HG03108 (cell line): ENCODE measurements at regions not wholly inside any gene's neighbourhood (a gene's known extent, or its start where the extent isn't known, plus 50 kb on each side); places are given as distances from the start of the nearest gene placed in this dataset.
"Not testable (repeated sequence)": the region's sequence is repeated elsewhere in the genome, so short reads cannot be mapped to it uniquely, and the experiment has no call there.

Source experiments
- ATAC-seq: cut with Tn5 transposase; IDR thresholded peaks from one replicate; pipeline ENCODE4 v1.9.1; 2021; ENCODE audit warnings: moderate library complexity; ENCODE audit not compliant: unreplicated experiment

DNA sequence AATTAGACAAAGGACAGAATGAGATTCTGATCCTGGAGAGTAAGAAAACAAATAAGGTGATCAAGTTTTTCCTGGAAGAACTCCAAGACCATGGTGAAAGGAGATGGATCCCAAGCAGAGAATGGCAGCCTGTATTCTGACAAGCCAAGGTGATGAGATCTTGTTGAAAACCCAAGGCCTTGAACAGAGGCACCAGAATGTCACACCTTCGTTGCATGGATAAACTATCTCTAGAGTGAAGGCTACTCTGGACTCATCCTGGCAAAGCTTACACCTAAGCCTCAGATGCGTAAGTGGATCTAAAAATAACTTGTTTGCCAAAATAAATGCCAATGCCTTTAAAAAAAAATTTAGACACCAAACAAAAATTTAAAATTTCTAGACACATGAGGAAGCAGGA lies 605.9 kb downstream of the ETNK1 start:
- ATAC-seq: no peak

DNA sequence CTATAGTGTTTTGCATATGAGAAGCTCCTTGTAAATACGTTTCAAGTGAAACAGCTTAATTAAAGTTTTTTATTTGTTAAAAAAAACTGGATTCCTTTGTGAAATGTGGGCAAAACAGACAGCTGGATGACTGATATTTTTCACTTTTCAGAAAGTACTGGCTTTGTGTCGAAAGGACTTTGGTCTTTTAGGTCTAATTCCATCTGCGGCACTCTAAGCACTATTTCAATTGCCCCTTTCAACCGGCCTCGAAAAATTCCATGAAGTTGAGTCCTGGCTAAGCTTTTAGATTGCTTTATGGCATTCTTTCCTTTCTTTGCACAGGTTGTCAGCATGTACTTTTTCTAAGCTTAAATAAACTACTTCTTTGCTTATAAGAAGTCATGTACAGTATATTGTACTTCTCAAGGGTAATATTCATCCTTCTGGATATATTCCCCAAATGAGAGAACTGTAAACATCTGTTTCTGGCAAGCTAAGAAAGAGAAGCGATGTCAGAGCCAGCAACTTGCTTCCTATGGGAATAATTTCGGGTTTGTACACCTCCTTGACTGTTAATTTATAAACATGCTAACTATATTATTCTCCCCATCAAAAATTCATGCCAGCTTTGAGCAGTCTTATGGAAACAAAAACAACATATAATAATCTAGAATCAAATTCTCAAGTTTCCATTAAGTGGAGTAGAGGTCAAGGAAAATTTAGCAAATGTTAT lies 611.3 kb downstream of the ETNK1 start:
- no peak for ATAC-seq

GRCh38 chr12:23236811-23237210 lies 611.8 kb downstream of the ETNK1 start:
- no peak for ATAC-seq

DNA sequence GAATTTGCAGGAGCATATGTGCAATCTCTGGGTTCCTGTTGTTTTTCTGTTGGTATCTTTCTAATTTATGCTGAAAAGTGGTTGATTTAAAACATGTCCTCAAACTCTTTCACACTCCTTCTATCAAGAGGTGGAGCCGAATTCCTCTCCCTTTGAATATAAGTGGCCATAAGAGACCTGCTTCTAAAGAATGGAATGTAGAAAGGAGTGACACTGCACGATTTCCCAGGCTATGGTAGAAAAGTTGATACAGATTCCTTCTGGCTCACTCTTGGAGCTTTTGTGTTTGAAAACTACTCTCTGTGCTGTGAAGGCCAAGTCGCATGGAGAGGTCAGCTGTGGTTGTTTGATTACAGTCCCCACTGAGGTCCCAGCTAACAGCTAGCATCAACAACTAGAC lies 613.2 kb downstream of the ETNK1 start:
- ATAC-seq: no peak

DNA sequence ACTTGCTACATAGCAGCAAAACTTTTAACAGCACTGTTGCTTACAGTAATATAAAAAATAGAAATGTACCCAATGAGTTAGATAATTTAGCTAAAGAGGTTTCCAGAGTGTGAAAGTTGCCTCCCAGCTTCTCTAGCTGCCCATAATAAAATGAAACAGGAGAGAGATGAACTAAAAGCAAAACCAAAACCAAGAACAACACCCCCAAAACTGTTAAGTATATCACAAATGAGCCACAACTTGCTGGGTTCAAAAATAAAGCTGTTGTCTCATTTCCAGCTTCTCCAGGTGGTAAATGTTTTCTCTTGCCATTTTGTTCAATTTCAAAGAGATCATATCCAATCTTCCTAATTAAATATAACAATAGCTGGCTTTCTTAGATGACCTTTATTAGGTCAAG lies 614.0 kb downstream of the ETNK1 start:
- ATAC-seq: no peak

GRCh38 chr12:23245186-23245585 lies 620.2 kb downstream of the ETNK1 start:
- ATAC-seq: no peak

GRCh38 chr12:23253191-23253590 lies 628.2 kb downstream of the ETNK1 start:
- ATAC-seq: no peak

DNA sequence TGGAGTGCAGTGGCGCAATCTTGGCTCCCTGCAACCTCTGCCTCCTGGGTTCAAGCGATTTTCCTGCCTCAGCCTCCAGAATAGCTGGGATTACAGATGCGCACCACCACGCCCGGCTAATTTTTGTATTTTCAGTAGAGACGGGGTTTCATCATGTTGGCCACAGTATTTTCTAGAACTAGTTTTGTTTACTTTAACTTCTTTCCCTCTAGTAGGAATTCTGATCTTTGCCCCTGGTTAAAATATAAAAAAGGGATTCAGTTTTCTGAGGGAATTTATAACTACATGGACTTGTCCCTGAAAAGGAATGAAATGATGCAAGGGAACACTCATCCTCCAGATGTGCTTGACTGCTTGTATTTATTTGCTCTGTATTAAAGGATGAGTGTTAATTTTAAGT lies 628.9 kb downstream of the ETNK1 start:
- ATAC-seq: not testable (repeated sequence)

DNA sequence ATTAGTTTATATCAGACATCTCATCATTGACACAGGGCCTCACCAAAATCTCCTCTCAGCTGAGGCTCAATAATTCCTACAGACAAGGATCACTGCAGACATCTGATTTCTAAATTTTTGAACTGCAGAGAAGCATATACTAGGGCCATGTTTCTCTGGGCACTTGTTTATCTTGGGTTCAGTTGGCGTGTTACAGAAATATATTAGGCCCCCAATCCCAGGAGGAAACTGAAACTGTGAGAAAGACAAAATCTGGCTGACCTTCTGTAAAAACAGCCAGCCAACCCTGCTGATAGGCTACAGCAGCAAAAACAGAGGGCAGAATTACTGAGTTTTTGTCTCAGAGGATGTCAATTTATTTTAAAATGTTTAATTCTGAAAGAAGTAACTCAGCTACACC lies 634.6 kb downstream of the ETNK1 start:
- no peak for ATAC-seq

DNA sequence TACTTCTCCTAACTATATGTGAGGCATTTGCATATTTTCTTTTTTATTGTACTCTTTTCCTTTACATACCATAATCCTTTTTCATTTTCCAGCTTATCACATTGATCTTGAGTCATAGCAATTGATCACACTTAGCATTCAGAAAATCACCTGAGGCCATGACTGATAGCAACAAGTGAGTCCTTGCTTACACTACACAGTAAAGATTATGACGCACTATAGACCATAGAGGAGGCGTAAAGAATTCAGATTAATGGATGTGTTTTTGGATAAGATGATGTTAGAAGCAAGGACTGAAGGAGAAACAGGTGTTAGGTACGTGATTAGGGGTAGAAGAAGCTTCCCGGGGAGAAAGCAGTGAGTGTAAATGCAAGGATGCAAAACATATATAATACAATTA lies 637.7 kb downstream of the ETNK1 start:
- no peak for ATAC-seq

- no peak for ATAC-seq
Observed at GRCh38 chr12:23277831-23278230, 652.9 kb downstream of the ETNK1 start.

DNA sequence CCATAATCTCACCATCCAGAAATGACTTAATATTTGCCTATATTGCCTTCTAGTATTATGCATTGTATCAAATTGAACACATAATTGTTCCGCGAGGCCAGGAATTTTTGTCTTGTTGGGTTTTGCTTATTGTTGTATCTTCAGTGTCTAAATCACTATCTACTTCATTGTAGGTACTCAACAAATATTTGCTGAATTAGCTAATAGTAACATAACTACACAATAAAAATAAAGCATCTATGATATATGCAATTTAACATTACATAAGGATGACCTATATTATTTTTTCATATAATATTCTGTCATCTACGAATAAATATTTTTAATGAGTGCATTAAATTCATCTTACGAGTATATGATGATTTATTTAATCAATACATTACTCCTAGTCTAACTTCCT lies 656.3 kb downstream of the ETNK1 start:
- no peak for ATAC-seq

DNA sequence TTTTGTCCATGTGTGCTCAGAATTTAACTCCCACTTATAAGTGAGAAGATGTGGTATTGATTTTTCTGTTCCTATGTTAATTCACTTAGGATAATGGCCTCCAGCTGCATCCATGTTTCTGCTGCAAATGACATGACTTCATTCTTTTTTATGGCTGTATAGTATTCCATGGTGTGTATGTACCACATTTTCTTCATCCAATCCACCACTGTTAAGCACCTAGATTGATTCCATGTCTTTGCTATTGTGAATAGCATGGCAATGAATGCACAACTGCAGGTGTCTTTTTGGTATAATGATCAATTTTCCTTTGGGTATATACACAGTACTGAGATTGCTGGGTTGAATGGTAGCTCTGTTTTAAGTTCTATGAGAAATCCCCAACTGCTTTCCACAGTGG lies 657.7 kb downstream of the ETNK1 start:
- ATAC-seq: no peak

GRCh38 chr12:23285764-23286530 lies 661.0 kb downstream of the ETNK1 start:
- ATAC-seq: not testable (repeated sequence)

DNA sequence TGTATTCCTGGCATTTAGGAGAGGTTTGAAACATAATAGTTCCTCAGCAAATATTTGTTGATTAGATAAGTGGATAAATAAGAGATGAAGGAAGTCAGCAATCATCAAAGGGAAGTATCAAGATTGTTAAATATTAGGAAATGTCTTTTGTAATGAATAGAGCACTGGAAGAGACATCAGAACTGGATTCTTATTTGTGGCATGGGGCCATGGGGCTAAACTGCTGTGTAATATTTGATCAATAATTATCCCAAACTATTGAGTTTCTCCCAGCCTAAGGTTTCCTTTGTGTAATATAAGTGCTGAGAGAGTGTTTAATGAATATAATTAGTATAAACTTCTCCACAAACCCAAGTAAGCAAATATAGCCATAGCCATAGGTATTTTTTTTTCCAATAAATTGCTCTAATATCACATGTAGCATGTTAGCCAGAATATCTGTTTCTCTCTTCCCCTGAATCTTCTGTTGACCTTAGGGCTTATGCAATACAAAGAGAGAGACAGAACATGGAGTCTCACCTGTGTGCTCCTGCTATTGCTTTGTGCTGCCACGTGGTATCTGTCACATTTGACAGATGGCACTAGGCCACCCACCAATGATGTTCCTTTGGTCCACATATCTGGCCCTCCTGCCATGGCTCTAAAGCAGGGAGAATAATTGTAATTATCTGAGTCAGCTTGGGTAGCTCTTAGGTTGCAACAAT lies 658.7 kb downstream of the SOX5 start:
- no peak for ATAC-seq

GRCh38 chr12:23303220-23303619 lies 646.2 kb downstream of the SOX5 start:
- no peak for ATAC-seq

GRCh38 chr12:23303821-23304220 lies 645.6 kb downstream of the SOX5 start:
- no peak for ATAC-seq

GRCh38 chr12:23333938-23334337 lies 615.5 kb downstream of the SOX5 start:
- ATAC-seq: no peak

DNA sequence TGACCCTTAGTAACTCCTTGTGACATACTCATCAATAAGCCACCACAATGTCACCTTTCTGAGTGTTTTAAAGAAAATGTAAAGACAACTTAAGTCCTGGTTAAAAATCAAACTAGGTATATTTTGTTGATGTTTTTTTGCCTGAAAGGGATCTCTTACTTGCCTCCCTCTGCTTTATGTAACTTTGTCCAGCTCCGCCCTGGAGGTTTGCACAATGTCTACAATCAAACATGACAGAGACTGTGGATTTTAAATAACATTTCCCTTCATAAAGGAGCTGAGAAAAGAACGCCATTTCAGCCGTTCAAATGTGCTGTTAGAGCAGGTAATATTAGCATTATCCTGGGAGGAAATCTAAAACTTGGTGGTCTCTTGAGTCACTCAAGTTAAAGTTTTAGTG lies 613.9 kb downstream of the SOX5 start:
- ATAC-seq: no peak

GRCh38 chr12:23337213-23337612 lies 612.3 kb downstream of the SOX5 start:
- no peak for ATAC-seq

DNA sequence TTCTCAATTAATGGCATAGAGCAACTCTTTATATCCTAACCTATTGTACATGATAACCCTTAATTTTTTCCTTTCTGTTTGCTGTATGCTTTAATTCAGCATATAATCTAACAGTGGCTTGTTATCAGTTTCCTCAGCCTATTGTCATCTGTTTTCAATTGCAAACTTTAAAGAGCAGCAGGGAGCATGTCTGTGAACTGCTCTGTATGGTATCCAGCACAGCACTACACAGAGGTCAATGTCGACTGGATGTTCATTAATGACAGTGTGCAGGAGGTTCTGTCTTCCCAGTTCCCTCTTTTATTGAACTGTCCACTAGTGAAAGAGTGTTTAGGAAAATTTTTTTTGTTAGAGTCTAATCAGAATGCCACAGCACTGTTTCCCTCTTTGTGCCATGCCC lies 609.1 kb downstream of the SOX5 start:
- no peak for ATAC-seq

DNA sequence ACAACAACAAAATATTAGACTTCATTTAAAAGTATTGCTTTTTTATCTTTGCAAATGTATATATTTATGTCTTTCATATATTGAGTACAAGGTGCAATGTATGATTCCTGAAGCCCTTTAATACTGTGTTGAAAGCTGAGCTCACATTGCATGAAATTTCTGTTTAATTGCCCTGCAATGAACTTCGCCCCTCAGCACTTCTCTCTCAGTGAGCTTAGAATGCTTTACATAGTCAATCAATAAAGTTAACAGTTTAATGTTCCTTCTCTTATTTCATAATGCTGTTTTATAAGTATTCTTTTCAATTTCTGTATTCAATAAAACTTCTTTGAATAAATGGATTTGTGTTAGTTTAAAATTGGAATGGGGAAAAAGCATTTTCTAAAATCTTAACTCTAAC lies 607.1 kb downstream of the SOX5 start:
- ATAC-seq: no peak
